Endothelial cell of umbilical vein (primary cell): ENCODE measurements at regions not wholly inside any gene's neighbourhood (a gene's known extent, or its start where the extent isn't known, plus 50 kb on each side); places are given as distances from the start of the nearest gene placed in this dataset.

Experiments used
- GATA2 ChIP-seq: IDR thresholded peaks from 2 replicates; pipeline ENCODE4 v1.7.0; 2011; ENCODE audit warnings: low read depth, mild to moderate bottlenecking, moderate library complexity, mixed read lengths, low read length; ENCODE audit not compliant: insufficient read length, insufficient read depth
- TF ChIP-seq, protein P1 (sequence below), 2 donors: IDR thresholded peaks; 1 replicate in 1 of 2; 2 replicates in 1 of 2; pipeline ENCODE4 v1.5.1; 2011; ENCODE audit warnings: low read length in 2 of 2, mild to moderate bottlenecking in 2 of 2, moderate library complexity in 2 of 2, control low read depth in 1 of 2, inconsistent platforms in 1 of 2, low read depth in 1 of 2; ENCODE audit not compliant: insufficient read depth in 1 of 2; ENCODE audit errors: extremely low read depth in 1 of 2

- TF ChIP-seq GATA2: no peak
- TF ChIP-seq, protein P1, sequence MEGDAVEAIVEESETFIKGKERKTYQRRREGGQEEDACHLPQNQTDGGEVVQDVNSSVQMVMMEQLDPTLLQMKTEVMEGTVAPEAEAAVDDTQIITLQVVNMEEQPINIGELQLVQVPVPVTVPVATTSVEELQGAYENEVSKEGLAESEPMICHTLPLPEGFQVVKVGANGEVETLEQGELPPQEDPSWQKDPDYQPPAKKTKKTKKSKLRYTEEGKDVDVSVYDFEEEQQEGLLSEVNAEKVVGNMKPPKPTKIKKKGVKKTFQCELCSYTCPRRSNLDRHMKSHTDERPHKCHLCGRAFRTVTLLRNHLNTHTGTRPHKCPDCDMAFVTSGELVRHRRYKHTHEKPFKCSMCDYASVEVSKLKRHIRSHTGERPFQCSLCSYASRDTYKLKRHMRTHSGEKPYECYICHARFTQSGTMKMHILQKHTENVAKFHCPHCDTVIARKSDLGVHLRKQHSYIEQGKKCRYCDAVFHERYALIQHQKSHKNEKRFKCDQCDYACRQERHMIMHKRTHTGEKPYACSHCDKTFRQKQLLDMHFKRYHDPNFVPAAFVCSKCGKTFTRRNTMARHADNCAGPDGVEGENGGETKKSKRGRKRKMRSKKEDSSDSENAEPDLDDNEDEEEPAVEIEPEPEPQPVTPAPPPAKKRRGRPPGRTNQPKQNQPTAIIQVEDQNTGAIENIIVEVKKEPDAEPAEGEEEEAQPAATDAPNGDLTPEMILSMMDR (IDR thresholded peaks at IDR 0.05; ENCODE audit: extremely low read depth in 1 of 2, insufficient read depth in 1 of 2, low read depth in 1 of 2, low read length in 2 of 2): no peak
Observed at GRCh38 chr2:16404146-16404545, 261.5 kb downstream of the CYRIA start.
